ENCODE measurements at regions not wholly inside any gene's neighbourhood (a gene's known extent, or its start where the extent isn't known, plus 50 kb on each side); places are given as distances from the start of the nearest gene placed in this dataset.
"Not testable (repeated sequence)": the region's sequence is repeated elsewhere in the genome, so short reads cannot be mapped to it uniquely, and the experiment has no call there.

GRCh38 chr15:77877869-77878577 lies 199.5 kb downstream of the TBC1D2B start:
- DNase-seq (no peak), ATAC-seq (no peak)
- Mint-ChIP-seq H3K27me3 (no peaks in the 10 kb centered on the region), H3K27ac (peak overlapping the region in 1 of 2 donors; percentile 34), H3K9me3 (no peaks in the 10 kb centered on the region), H3K4me1 (no peaks in the 10 kb centered on the region), H3K4me3 (no peak overlapping the region)

GRCh38 chr15:77876107-77876820 lies 201.2 kb downstream of the TBC1D2B start:
- H3K4me1 Mint-ChIP-seq, H3K9me3 Mint-ChIP-seq, DNase-seq, H3K27ac Mint-ChIP-seq, ATAC-seq, H3K27me3 Mint-ChIP-seq, H3K4me3 Mint-ChIP-seq: not testable (repeated sequence)

- DNase-seq (peak; percentile 30 to 36), ATAC-seq (peak; percentile 69)
- not testable (repeated sequence) for H3K4me3 Mint-ChIP-seq, H3K27ac Mint-ChIP-seq, H3K9me3 Mint-ChIP-seq, H3K27me3 Mint-ChIP-seq, H3K4me1 Mint-ChIP-seq
Observed at GRCh38 chr15:77875066-77875721, 202.3 kb downstream of the TBC1D2B start.

- peaks cover 6% of the 10 kb centered on the region for H3K27me3 Mint-ChIP-seq
- DNase-seq (no peak), ATAC-seq (no peak)
- H3K4me1 Mint-ChIP-seq = peaks cover 6% of the 10 kb centered on the region
- H3K9me3 Mint-ChIP-seq = no peaks in the 10 kb centered on the region
- no peak overlapping the region for H3K4me3 Mint-ChIP-seq
- H3K27ac Mint-ChIP-seq = no peak overlapping the region
Observed at GRCh38 chr15:77874063-77874462, 203.4 kb downstream of the TBC1D2B start.

GRCh38 chr15:77872521-77873425 lies 204.7 kb downstream of the TBC1D2B start:
- H3K27ac Mint-ChIP-seq, DNase-seq, H3K4me1 Mint-ChIP-seq: not testable (repeated sequence)

GRCh38 chr15:77871852-77872371 lies 205.6 kb downstream of the TBC1D2B start:
- peaks cover 6% of the 10 kb centered on the region for H3K27me3 Mint-ChIP-seq
- no peak for ATAC-seq
- H3K9me3 Mint-ChIP-seq = no peaks in the 10 kb centered on the region

More at GRCh38 chr15:77872521-77873425, 204.7 kb downstream of the TBC1D2B start:
- not testable (repeated sequence) for H3K27me3 Mint-ChIP-seq, H3K9me3 Mint-ChIP-seq, ATAC-seq, H3K4me3 Mint-ChIP-seq

GRCh38 chr15:77870195-77871065 lies 207.1 kb downstream of the TBC1D2B start:
- ATAC-seq = peak; percentile 33
- Mint-ChIP-seq H3K4me1 (peaks cover 6% of the 10 kb centered on the region), H3K4me3 (no peak overlapping the region), H3K9me3 (no peaks in the 10 kb centered on the region), H3K27me3 (peaks cover 6% of the 10 kb centered on the region), H3K27ac (no peak overlapping the region)
- peak; percentile 43 to 44 for DNase-seq

More at GRCh38 chr15:77871852-77872371, 205.6 kb downstream of the TBC1D2B start:
- no peak overlapping the region for H3K27ac Mint-ChIP-seq
- DNase-seq = no peak
- H3K4me3 Mint-ChIP-seq = no peak overlapping the region
- peaks cover 6% of the 10 kb centered on the region for H3K4me1 Mint-ChIP-seq

- Mint-ChIP-seq H3K4me1 (peaks cover 6% of the 10 kb centered on the region), H3K9me3 (no peaks in the 10 kb centered on the region), H3K27ac (no peak overlapping the region), H3K27me3 (peaks cover 6% of the 10 kb centered on the region), H3K4me3 (no peak overlapping the region)
- DNase-seq (no peak), ATAC-seq (no peak)
Observed at GRCh38 chr15:77869021-77869895, 208.3 kb downstream of the TBC1D2B start.

- not testable (repeated sequence) for H3K27ac Mint-ChIP-seq, H3K4me3 Mint-ChIP-seq, DNase-seq, ATAC-seq, H3K9me3 Mint-ChIP-seq, H3K4me1 Mint-ChIP-seq
- H3K27me3 Mint-ChIP-seq = peaks cover 12% of the 10 kb centered on the region
Observed at GRCh38 chr15:77868048-77868629, 209.4 kb downstream of the TBC1D2B start.

- H3K9me3 Mint-ChIP-seq = no peaks in the 10 kb centered on the region
- peaks cover 6% of the 10 kb centered on the region for H3K4me1 Mint-ChIP-seq
- H3K27ac Mint-ChIP-seq = no peak overlapping the region
- H3K27me3 Mint-ChIP-seq = peaks cover 15% of the 10 kb centered on the region
- H3K4me3 Mint-ChIP-seq = no peak overlapping the region
- DNase-seq = no peak
- ATAC-seq = no peak
Observed at GRCh38 chr15:77867266-77868047, 210.1 kb downstream of the TBC1D2B start.

GRCh38 chr15:77866596-77867125 lies 210.8 kb downstream of the TBC1D2B start:
- H3K4me1 Mint-ChIP-seq = peaks cover 6% of the 10 kb centered on the region
- H3K27ac Mint-ChIP-seq = no peak overlapping the region
- no peak for DNase-seq
- no peaks in the 10 kb centered on the region for H3K9me3 Mint-ChIP-seq
- ATAC-seq = no peak
- H3K4me3 Mint-ChIP-seq = no peak overlapping the region
- peaks cover 15% of the 10 kb centered on the region for H3K27me3 Mint-ChIP-seq

GRCh38 chr15:77866186-77866585 lies 211.3 kb downstream of the TBC1D2B start:
- H3K27me3 Mint-ChIP-seq = peaks cover 14% of the 10 kb centered on the region
- no peak overlapping the region for H3K27ac Mint-ChIP-seq
- ATAC-seq = no peak
- H3K4me1 Mint-ChIP-seq = peaks cover 6% of the 10 kb centered on the region
- no peak for DNase-seq
- H3K4me3 Mint-ChIP-seq = no peak overlapping the region
- H3K9me3 Mint-ChIP-seq = no peaks in the 10 kb centered on the region

Data from stimulated activated naive CD8-positive, alpha-beta T cell treated with anti-CD3 and anti-CD28 coated beads, Interleukin-15, amount 100 ng/mL, for 72 hours (primary cell).